Large intestine (tissue), 3 donors: ENCODE measurements at regions not wholly inside any gene's neighbourhood (a gene's known extent, or its start where the extent isn't known, plus 50 kb on each side); places are given as distances from the start of the nearest gene placed in this dataset.
"Not testable (repeated sequence)": the region's sequence is repeated elsewhere in the genome, so short reads cannot be mapped to it uniquely, and the experiment has no call there.

Source experiments
- DNase-seq, 2 donors: peaks; one replicate each; pipeline versions ENCODE4 v3.0.0 to v3.0.0-alpha.2; 2013
- H3K27ac ChIP-seq: one replicate; pipeline ENCODE4 v1.5.1; 2013; ENCODE audit warnings: low read length
- H3K27me3 ChIP-seq: 2 replicates; pipeline ENCODE4 v1.6.1; 2013; ENCODE audit warnings: low read length; ENCODE audit not compliant: control insufficient read depth, insufficient read depth
- H3K36me3 ChIP-seq: 2 replicates; pipeline ENCODE4 v1.6.1; 2013; ENCODE audit warnings: low read length; ENCODE audit not compliant: control insufficient read depth, insufficient read depth
- H3K4me1 ChIP-seq: one replicate; pipeline ENCODE4 v1.6.1; 2013; ENCODE audit warnings: low read length; ENCODE audit not compliant: control insufficient read depth, insufficient read depth
- H3K4me3 ChIP-seq: one replicate; pipeline ENCODE4 v1.5.1; 2013; ENCODE audit warnings: low read length
- H3K9me3 ChIP-seq: one replicate; pipeline ENCODE4 v1.6.1; 2013; ENCODE audit warnings: mild to moderate bottlenecking, low read depth, low read length, moderate library complexity; ENCODE audit not compliant: control insufficient read depth
- WGBS: methylation state at CpG from one replicate; pipeline ENCODE4 v1.1.5; 2013; ENCODE audit warnings: low lambda C conversion rate; ENCODE audit not compliant: insufficient coverage; 5-methylcytosine and 5-hydroxymethylcytosine counted together

GRCh38 chr3:73144828-73145227 lies 83.4 kb downstream of the EBLN2 start:
- Histone ChIP-seq H3K27ac (no peak overlapping the region), H3K4me1 (no peaks in the 10 kb centered on the region), H3K27me3 (no peaks in the 10 kb centered on the region), H3K36me3 (no peaks in the 10 kb centered on the region), H3K9me3 (no peaks in the 10 kb centered on the region), H3K4me3 (no peak overlapping the region)
- WGBS, result 100% methylated on average over 1 of the region's 2 CpGs
- no peak for DNase-seq

GRCh38 chr3:73147479-73147878 lies 86.0 kb downstream of the EBLN2 start:
- 31% methylated on average over 2 of the region's 9 CpGs for WGBS
- H3K4me3 ChIP-seq, H3K27me3 ChIP-seq, H3K4me1 ChIP-seq, H3K9me3 ChIP-seq, DNase-seq, H3K36me3 ChIP-seq, H3K27ac ChIP-seq: not testable (repeated sequence)

GRCh38 chr3:73148206-73148605 lies 86.7 kb downstream of the EBLN2 start:
- no CpG with 5 or more reads among the region's 2 CpGs for WGBS
- H3K9me3 ChIP-seq, result no peaks in the 10 kb centered on the region
- no peak for DNase-seq
- H3K27me3 ChIP-seq, result no peaks in the 10 kb centered on the region
- H3K36me3 ChIP-seq, result no peaks in the 10 kb centered on the region
- no peak overlapping the region for H3K4me3 ChIP-seq
- H3K27ac ChIP-seq, result no peak overlapping the region
- H3K4me1 ChIP-seq, result no peaks in the 10 kb centered on the region

- no peaks in the 10 kb centered on the region for H3K27me3 ChIP-seq
- DNase-seq, result no peak
- H3K4me3 ChIP-seq, result no peak overlapping the region
- no peaks in the 10 kb centered on the region for H3K9me3 ChIP-seq
- WGBS, result no CpG with 5 or more reads among the region's 2 CpGs
- H3K27ac ChIP-seq, result no peak overlapping the region
- no peaks in the 10 kb centered on the region for H3K4me1 ChIP-seq
- H3K36me3 ChIP-seq, result no peaks in the 10 kb centered on the region
These were observed 87.2 kb downstream of the EBLN2 start for GRCh38 chr3:73148682-73149081.

GRCh38 chr3:73150369-73151130 lies 89.1 kb downstream of the EBLN2 start:
- Histone ChIP-seq H3K4me1 (no peaks in the 10 kb centered on the region), H3K27ac (no peak overlapping the region), H3K9me3 (no peaks in the 10 kb centered on the region), H3K27me3 (no peaks in the 10 kb centered on the region), H3K36me3 (no peaks in the 10 kb centered on the region), H3K4me3 (no peak overlapping the region)
- no peak for DNase-seq
- WGBS, result 100% methylated on average over 3 of the region's 5 CpGs

GRCh38 chr3:73152571-73152970 lies 91.1 kb downstream of the EBLN2 start:
- not testable (repeated sequence) for H3K9me3 ChIP-seq, DNase-seq, H3K27me3 ChIP-seq, H3K36me3 ChIP-seq, H3K4me3 ChIP-seq, H3K4me1 ChIP-seq, H3K27ac ChIP-seq
- no CpG with 5 or more reads among the region's 22 CpGs for WGBS

- DNase-seq, H3K4me1 ChIP-seq: not testable (repeated sequence)
- WGBS, result no CpG with 5 or more reads among the region's 2 CpGs
These were observed 91.6 kb downstream of the EBLN2 start for GRCh38 chr3:73153057-73153456.

GRCh38 chr3:73154261-73154660 lies 92.8 kb downstream of the EBLN2 start:
- not testable (repeated sequence) for H3K36me3 ChIP-seq
- no CpG with 5 or more reads among the region's 3 CpGs for WGBS

More at GRCh38 chr3:73153057-73153456, 91.6 kb downstream of the EBLN2 start:
- not testable (repeated sequence) for H3K9me3 ChIP-seq, H3K36me3 ChIP-seq, H3K27me3 ChIP-seq, H3K27ac ChIP-seq, H3K4me3 ChIP-seq

GRCh38 chr3:73155441-73155840 lies 94.0 kb downstream of the EBLN2 start:
- not testable (repeated sequence) for H3K27me3 ChIP-seq, H3K4me3 ChIP-seq, H3K4me1 ChIP-seq, H3K9me3 ChIP-seq, H3K27ac ChIP-seq, H3K36me3 ChIP-seq, DNase-seq
- no CpG with 5 or more reads among the region's 3 CpGs for WGBS

More at GRCh38 chr3:73154261-73154660, 92.8 kb downstream of the EBLN2 start:
- H3K27ac ChIP-seq, H3K27me3 ChIP-seq, H3K4me1 ChIP-seq, H3K9me3 ChIP-seq, H3K4me3 ChIP-seq, DNase-seq: not testable (repeated sequence)

- H3K27me3 ChIP-seq, result no peaks in the 10 kb centered on the region
- H3K9me3 ChIP-seq, result no peaks in the 10 kb centered on the region
- no peaks in the 10 kb centered on the region for H3K36me3 ChIP-seq
- DNase-seq, result no peak
- 100% methylated on average over 1 of the region's 4 CpGs for WGBS
- H3K27ac ChIP-seq, result no peak overlapping the region
- H3K4me1 ChIP-seq, result no peaks in the 10 kb centered on the region
- H3K4me3 ChIP-seq, result no peak overlapping the region
These were observed 103.2 kb downstream of the EBLN2 start for GRCh38 chr3:73164622-73165021.

GRCh38 chr3:73175698-73176097 lies 114.2 kb downstream of the EBLN2 start:
- Histone ChIP-seq H3K4me1 (no peaks in the 10 kb centered on the region), H3K27me3 (no peaks in the 10 kb centered on the region), H3K9me3 (no peaks in the 10 kb centered on the region), H3K27ac (no peak overlapping the region), H3K36me3 (no peaks in the 10 kb centered on the region), H3K4me3 (no peak overlapping the region)
- no CpG with 5 or more reads among the region's 1 CpG for WGBS
- DNase-seq, result no peak
